Stimulated activated CD8-positive, alpha-beta memory T cell treated with anti-CD3 and anti-CD28 coated beads, Interleukin-15, amount 100 ng/mL, for 24 hours (primary cell): ENCODE measurements at regions not wholly inside any gene's neighbourhood (a gene's known extent, or its start where the extent isn't known, plus 50 kb on each side); places are given as distances from the start of the nearest gene placed in this dataset.

ENCODE experiments used
- DNase-seq: peaks from one replicate; pipeline ENCODE4 v3.0.0-alpha.2; 2020; ENCODE audit warnings: low read depth

GRCh38 chr9:121569266-121569648 is 69.6 kb upstream of the GGTA1 start:
- DNase-seq = no peak

- DNase-seq = no peak
These were observed 72.9 kb upstream of the GGTA1 start for GRCh38 chr9:121572581-121572980.

GRCh38 chr9:121573717-121574485 is 74.3 kb upstream of the GGTA1 start:
- DNase-seq = no peak

GRCh38 chr9:121574774-121575519 is 75.3 kb upstream of the GGTA1 start:
- no peak for DNase-seq

GRCh38 chr9:121576281-121577075 is 75.0 kb upstream of the DAB2IP start:
- no peak for DNase-seq

- no peak for DNase-seq
These were observed 74.3 kb upstream of the DAB2IP start for GRCh38 chr9:121577166-121577565.

GRCh38 chr9:121577572-121577971 is 73.9 kb upstream of the DAB2IP start:
- no peak for DNase-seq

- no peak for DNase-seq
These were observed 69.4 kb upstream of the DAB2IP start for GRCh38 chr9:121581786-121582600.

- no peak for DNase-seq
These were observed 68.8 kb upstream of the DAB2IP start for GRCh38 chr9:121582641-121583040.

GRCh38 chr9:121584421-121584820 is 67.0 kb upstream of the DAB2IP start:
- no peak for DNase-seq

- DNase-seq = no peak
These were observed 63.6 kb upstream of the DAB2IP start for GRCh38 chr9:121587863-121588262.

- DNase-seq = no peak
These were observed 61.4 kb upstream of the DAB2IP start for GRCh38 chr9:121589986-121590385.

- DNase-seq = no peak
These were observed 59.2 kb upstream of the DAB2IP start for GRCh38 chr9:121592265-121592664.

GRCh38 chr9:121593066-121593465 is 58.4 kb upstream of the DAB2IP start:
- no peak for DNase-seq

- DNase-seq = no peak
These were observed 54.9 kb upstream of the DAB2IP start for GRCh38 chr9:121596515-121596914.

- DNase-seq = no peak
These were observed 53.7 kb upstream of the DAB2IP start for GRCh38 chr9:121597698-121598166.

GRCh38 chr9:121598167-121598964 is 53.1 kb upstream of the DAB2IP start:
- no peak for DNase-seq

- DNase-seq = no peak
These were observed 52.2 kb upstream of the DAB2IP start for GRCh38 chr9:121598965-121599871.

- no peak for DNase-seq
These were observed 51.4 kb upstream of the DAB2IP start for GRCh38 chr9:121599872-121600585.
